ENCODE measurements at regions not wholly inside any gene's neighbourhood (a gene's known extent, or its start where the extent isn't known, plus 50 kb on each side); places are given as distances from the start of the nearest gene placed in this dataset.

- no peak overlapping the region for H3K27ac ChIP-seq
- intact Hi-C loops (cut with DNase I), result no loop called here
- no peak for DNase-seq
- no peak overlapping the region for H3K4me3 ChIP-seq
- H3K36me3 ChIP-seq, result no peaks in the 10 kb centered on the region
- no peaks in the 10 kb centered on the region for H3K27me3 ChIP-seq
- no peaks in the 10 kb centered on the region for H3K9me3 ChIP-seq
- TF ChIP-seq POLR2A (IDR thresholded peaks at IDR 0.05), result no peak
- TF ChIP-seq, protein P1, sequence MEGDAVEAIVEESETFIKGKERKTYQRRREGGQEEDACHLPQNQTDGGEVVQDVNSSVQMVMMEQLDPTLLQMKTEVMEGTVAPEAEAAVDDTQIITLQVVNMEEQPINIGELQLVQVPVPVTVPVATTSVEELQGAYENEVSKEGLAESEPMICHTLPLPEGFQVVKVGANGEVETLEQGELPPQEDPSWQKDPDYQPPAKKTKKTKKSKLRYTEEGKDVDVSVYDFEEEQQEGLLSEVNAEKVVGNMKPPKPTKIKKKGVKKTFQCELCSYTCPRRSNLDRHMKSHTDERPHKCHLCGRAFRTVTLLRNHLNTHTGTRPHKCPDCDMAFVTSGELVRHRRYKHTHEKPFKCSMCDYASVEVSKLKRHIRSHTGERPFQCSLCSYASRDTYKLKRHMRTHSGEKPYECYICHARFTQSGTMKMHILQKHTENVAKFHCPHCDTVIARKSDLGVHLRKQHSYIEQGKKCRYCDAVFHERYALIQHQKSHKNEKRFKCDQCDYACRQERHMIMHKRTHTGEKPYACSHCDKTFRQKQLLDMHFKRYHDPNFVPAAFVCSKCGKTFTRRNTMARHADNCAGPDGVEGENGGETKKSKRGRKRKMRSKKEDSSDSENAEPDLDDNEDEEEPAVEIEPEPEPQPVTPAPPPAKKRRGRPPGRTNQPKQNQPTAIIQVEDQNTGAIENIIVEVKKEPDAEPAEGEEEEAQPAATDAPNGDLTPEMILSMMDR (IDR thresholded peaks at IDR 0.05), result no peak
- WGBS (ENCODE audit: insufficient coverage, low coverage, low lambda C conversion rate, missing lambda C conversion rate), result 55% methylated on average over 6 of the region's 8 CpGs
- no peak for ATAC-seq
- H3K4me1 ChIP-seq, result no peaks in the 10 kb centered on the region
Measured at GRCh38 chr5:170451747-170452365, 52.0 kb upstream of the KCNIP1 start.

- intact Hi-C loops (cut with DNase I), result no loop called here
- DNase-seq (no peak), ATAC-seq (no peak)
- no peak overlapping the region for H3K4me3 ChIP-seq
- H3K27ac ChIP-seq, result no peak overlapping the region
- TF ChIP-seq POLR2A (IDR thresholded peaks at IDR 0.05), result no peak
- TF ChIP-seq, protein P1 (IDR thresholded peaks at IDR 0.05), result no peak
- H3K4me1 ChIP-seq, result no peaks in the 10 kb centered on the region
- no peaks in the 10 kb centered on the region for H3K36me3 ChIP-seq
- 58% methylated on average over 8 of the region's 9 CpGs for WGBS (ENCODE audit: insufficient coverage, low coverage, low lambda C conversion rate, missing lambda C conversion rate)
- H3K9me3 ChIP-seq, result no peaks in the 10 kb centered on the region
- H3K27me3 ChIP-seq, result no peaks in the 10 kb centered on the region
Measured at GRCh38 chr5:170450061-170450669, 53.7 kb upstream of the KCNIP1 start.

DNA sequence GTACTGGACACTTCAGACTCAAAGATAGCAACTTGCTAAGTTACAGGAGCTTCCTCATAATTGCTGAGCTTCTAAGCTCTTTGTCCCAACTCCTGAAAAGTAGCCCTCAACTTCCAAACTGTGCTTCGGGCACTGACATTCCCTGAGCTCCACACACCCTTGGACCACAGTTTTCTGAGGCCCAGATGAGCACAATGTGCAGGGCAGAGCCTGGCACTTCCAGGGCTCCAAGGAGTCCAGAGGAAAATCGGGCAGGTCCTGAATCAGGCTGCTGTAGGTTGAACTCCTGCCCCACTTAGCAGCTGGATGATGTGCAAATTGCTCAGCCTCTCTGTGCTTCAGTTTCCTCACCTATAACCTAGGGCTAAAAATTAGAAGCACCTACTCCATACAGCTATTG, 54.6 kb upstream of the KCNIP1 start:
- Histone ChIP-seq H3K4me3 (no peak overlapping the region), H3K36me3 (no peaks in the 10 kb centered on the region), H3K9me3 (no peaks in the 10 kb centered on the region), H3K27me3 (no peaks in the 10 kb centered on the region), H3K27ac (no peak overlapping the region), H3K4me1 (no peaks in the 10 kb centered on the region)
- DNase-seq, result no peak
- 55% methylated on average over 2 of the region's 2 CpGs for WGBS (ENCODE audit: insufficient coverage, low coverage, low lambda C conversion rate, missing lambda C conversion rate)
- no peak for ATAC-seq
- intact Hi-C loops (cut with DNase I), result no loop called here
- TF ChIP-seq, protein P1 (IDR thresholded peaks at IDR 0.05), result no peak
- TF ChIP-seq POLR2A (IDR thresholded peaks at IDR 0.05), result no peak

DNA sequence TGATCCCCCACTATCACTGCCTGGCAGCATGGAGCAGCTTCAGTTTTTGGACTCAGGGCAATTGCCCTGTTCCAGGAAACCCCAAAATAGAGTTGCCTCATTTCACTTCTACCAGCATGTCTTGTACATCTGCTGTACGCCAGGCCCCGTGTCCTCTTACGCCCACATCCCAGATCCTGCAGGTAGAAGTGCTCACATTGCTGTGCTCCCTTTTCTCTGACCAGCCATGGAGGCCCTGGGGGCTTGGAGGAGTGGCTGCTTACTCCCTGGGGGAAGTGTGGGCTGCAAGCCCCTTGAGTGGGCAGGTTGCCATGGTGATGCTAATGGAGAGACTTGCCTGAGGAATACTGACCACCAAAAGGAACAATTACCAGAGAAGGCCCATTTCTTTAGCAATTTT, 55.6 kb upstream of the KCNIP1 start:
- no peaks in the 10 kb centered on the region for H3K36me3 ChIP-seq
- no peak overlapping the region for H3K4me3 ChIP-seq
- no peak overlapping the region for H3K27ac ChIP-seq
- no peaks in the 10 kb centered on the region for H3K4me1 ChIP-seq
- DNase-seq (no peak), ATAC-seq (no peak)
- 94% methylated on average over 3 of the region's 3 CpGs for WGBS (ENCODE audit: insufficient coverage, low coverage, low lambda C conversion rate, missing lambda C conversion rate)
- no peaks in the 10 kb centered on the region for H3K27me3 ChIP-seq
- TF ChIP-seq, protein P1 (IDR thresholded peaks at IDR 0.05), result no peak
- TF ChIP-seq POLR2A (IDR thresholded peaks at IDR 0.05), result no peak
- H3K9me3 ChIP-seq, result no peaks in the 10 kb centered on the region
- intact Hi-C loops (cut with DNase I), result no loop called here
